ENCODE measurements at regions not wholly inside any gene's neighbourhood (a gene's known extent, or its start where the extent isn't known, plus 50 kb on each side); places are given as distances from the start of the nearest gene placed in this dataset.

- TF ChIP-seq CTCF (conservative IDR thresholded peaks at IDR 0.05; ENCODE audit: low read length) (no peak), EZH2phosphoT487 (IDR thresholded peaks at IDR 0.05; ENCODE audit: borderline replicate concordance) (no peak)
These were observed 71.7 kb upstream of the SERPINE2 start for GRCh38 chr2:224110811-224111210.
